Type B pancreatic cell (in vitro differentiated cells): ENCODE measurements at regions not wholly inside any gene's neighbourhood (a gene's known extent, or its start where the extent isn't known, plus 50 kb on each side); places are given as distances from the start of the nearest gene placed in this dataset.

Source experiments
- DNase-seq: peaks from one replicate; pipeline ENCODE4 v3.0.0; 2021; ENCODE audit warnings: mixed read lengths; ENCODE audit not compliant: unreplicated experiment; ENCODE audit errors: extremely low spot score
- H3K27ac Mint-ChIP-seq: 2 replicates; pipeline ENCODE4 v1.8.0; 2021; ENCODE audit warnings: mild to moderate bottlenecking, mixed read lengths
- H3K27me3 Mint-ChIP-seq: 2 replicates; pipeline ENCODE4 v1.8.0; 2021; ENCODE audit warnings: mixed read lengths
- H3K36me3 Mint-ChIP-seq: 2 replicates; pipeline ENCODE4 v1.8.0; 2021; ENCODE audit warnings: mixed read lengths
- H3K4me1 Mint-ChIP-seq: one replicate; pipeline ENCODE4 v1.8.0; 2021; ENCODE audit warnings: mixed read lengths; ENCODE audit not compliant: unreplicated experiment
- H3K4me3 Mint-ChIP-seq: 2 replicates; pipeline ENCODE4 v1.8.0; 2021; ENCODE audit warnings: mild to moderate bottlenecking, mixed read lengths
- H3K9me3 Mint-ChIP-seq: 2 replicates; pipeline ENCODE4 v1.8.0; 2021; ENCODE audit warnings: mixed read lengths
- TF ChIP-seq, protein P1 (sequence below): fragments of 200-600 bp; sonication (generic); conservative IDR thresholded peaks from 2 replicates; pipeline ENCODE4 v1.5.0; 2021; ENCODE audit warnings: antibody characterized with exemption, mild to moderate bottlenecking

DNA sequence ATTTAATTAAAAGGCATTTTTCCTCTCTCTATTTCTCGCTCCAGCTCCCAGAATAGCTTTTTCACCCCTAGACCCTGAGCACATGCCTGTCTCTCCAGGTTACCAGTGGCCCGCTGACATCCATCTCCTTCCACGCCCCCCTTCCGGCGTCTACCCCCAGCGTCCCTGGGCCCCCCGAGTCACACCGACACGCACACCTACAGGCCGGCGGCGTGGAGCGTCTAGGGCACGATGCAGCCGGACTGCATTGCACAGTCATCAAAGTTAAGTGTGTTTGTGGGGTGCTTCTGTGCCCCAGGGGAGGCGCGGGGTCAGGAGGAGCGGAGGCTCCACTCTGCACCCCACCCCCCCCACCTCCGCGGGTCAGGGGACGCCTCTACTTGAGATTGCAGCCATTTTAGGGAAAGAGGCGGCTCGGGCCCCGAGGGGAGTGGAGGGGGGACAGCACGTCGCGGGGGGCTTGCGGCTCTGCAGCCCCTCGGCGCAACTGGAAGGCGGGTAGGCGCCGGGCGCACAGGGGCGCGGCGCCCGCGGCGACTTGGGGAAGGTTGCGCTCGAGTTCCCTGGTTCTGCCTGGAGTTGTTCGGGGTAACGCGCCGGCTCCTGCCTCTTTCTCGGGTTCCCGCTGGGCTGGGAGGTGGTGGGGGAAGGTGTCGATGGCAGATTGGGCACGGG is 112.7 kb downstream of the DHX15 start:
- peaks cover 58% of the 10 kb centered on the region for H3K27me3 Mint-ChIP-seq
- no peak for DNase-seq
- no peaks in the 10 kb centered on the region for H3K36me3 Mint-ChIP-seq
- peak overlapping the region; percentile 98 for H3K4me3 Mint-ChIP-seq
- H3K27ac Mint-ChIP-seq = peak overlapping the region; percentile 93
- H3K4me1 Mint-ChIP-seq = peaks cover 30% of the 10 kb centered on the region
- TF ChIP-seq, protein P1, sequence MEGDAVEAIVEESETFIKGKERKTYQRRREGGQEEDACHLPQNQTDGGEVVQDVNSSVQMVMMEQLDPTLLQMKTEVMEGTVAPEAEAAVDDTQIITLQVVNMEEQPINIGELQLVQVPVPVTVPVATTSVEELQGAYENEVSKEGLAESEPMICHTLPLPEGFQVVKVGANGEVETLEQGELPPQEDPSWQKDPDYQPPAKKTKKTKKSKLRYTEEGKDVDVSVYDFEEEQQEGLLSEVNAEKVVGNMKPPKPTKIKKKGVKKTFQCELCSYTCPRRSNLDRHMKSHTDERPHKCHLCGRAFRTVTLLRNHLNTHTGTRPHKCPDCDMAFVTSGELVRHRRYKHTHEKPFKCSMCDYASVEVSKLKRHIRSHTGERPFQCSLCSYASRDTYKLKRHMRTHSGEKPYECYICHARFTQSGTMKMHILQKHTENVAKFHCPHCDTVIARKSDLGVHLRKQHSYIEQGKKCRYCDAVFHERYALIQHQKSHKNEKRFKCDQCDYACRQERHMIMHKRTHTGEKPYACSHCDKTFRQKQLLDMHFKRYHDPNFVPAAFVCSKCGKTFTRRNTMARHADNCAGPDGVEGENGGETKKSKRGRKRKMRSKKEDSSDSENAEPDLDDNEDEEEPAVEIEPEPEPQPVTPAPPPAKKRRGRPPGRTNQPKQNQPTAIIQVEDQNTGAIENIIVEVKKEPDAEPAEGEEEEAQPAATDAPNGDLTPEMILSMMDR = no peak
- no peaks in the 10 kb centered on the region for H3K9me3 Mint-ChIP-seq

DNA sequence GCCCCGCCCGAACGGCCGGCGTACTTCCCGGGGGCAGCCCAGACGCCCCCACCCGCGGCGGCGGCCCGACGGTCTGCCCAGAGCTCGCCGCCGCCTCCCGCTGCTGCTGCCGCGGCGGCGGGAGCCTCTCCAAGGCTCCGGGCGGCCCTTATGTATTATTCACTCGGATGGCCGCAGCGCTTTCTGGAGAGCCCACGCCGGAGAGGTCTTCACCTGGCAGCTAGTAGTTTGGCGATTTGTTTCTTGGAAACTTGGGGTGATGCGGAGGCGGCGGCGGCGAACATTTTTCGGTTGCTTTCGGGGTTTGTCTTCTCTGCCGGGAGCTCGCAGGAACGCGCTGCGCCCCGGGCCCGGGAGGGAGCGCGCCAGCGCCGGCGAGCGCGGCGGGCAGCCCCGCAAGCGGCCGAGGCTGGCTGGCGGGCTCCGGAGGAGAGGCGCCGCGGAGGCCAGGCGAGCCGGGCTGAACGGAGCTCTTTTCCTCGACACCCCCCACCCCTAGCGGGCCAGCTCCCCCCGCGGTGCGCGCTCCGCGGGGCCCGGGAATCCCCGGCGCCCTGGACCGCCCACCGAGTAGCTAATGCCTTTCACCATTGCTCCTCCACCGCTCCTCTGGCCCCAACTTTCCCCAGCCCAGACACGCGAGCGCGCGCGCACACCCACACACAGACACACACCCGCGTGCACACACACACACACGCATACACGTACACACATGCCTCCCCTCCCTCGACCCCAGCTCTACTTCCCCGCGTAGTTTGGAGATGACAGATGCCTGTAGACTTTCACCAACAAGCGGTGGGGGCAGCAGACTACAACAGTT is 113.5 kb downstream of the DHX15 start:
- TF ChIP-seq, protein P1 = no peak
- Mint-ChIP-seq H3K27ac (peak overlapping the region; percentile 93), H3K36me3 (no peaks in the 10 kb centered on the region), H3K9me3 (no peaks in the 10 kb centered on the region), H3K4me3 (peak overlapping the region; percentile 98), H3K4me1 (peaks cover 30% of the 10 kb centered on the region), H3K27me3 (peaks cover 57% of the 10 kb centered on the region)
- peak; percentile 71 for DNase-seq

DNA sequence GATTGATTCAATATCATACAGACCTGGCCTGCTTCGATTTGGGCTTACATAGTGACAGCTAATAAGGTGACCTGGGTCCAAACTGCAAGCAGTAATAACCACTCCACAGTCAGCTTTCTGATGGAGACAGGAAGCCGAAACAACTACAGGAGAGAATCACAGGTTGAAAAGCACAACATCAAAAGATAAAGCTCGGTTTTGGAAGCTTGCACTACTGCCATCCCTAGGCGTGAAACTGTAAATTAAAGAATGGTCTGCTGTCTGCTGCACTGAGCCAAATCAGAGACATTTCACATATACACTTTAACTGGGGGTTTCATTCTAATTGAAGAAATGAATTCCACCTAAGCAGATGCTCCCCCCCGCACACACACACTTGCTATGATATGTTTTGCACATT is 116.3 kb downstream of the DHX15 start:
- H3K27ac Mint-ChIP-seq = no peak overlapping the region
- DNase-seq = no peak
- peaks cover 30% of the 10 kb centered on the region for H3K4me1 Mint-ChIP-seq
- no peak overlapping the region for H3K4me3 Mint-ChIP-seq
- peaks cover 4% of the 10 kb centered on the region for H3K9me3 Mint-ChIP-seq
- TF ChIP-seq, protein P1 = no peak
- peaks cover 62% of the 10 kb centered on the region for H3K27me3 Mint-ChIP-seq
- H3K36me3 Mint-ChIP-seq = no peaks in the 10 kb centered on the region

DNA sequence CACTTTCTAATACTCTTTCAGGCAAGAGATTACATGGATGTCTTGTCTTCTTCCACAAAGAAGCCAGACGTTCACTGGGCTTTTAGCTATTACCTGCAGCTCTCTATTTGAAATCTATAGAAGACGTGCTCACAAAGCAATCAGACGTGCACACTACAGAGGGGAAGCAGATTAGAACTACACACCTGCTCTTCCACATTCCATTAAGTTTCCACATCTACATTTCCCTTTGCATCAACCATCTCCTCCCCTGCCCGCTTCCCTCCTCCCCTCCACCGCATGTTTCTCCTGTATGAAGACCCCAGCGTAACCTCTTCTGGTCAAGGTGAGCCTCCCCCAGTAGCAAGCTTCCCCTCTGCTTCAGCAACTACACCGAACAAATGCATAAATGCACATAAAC is 119.8 kb downstream of the DHX15 start:
- Mint-ChIP-seq H3K36me3 (no peaks in the 10 kb centered on the region), H3K27ac (peak overlapping the region; percentile 56), H3K27me3 (peaks cover 49% of the 10 kb centered on the region), H3K9me3 (peaks cover 4% of the 10 kb centered on the region), H3K4me1 (peaks cover 16% of the 10 kb centered on the region), H3K4me3 (peak overlapping the region; percentile 48)
- TF ChIP-seq, protein P1 = no peak
- DNase-seq = no peak

DNA sequence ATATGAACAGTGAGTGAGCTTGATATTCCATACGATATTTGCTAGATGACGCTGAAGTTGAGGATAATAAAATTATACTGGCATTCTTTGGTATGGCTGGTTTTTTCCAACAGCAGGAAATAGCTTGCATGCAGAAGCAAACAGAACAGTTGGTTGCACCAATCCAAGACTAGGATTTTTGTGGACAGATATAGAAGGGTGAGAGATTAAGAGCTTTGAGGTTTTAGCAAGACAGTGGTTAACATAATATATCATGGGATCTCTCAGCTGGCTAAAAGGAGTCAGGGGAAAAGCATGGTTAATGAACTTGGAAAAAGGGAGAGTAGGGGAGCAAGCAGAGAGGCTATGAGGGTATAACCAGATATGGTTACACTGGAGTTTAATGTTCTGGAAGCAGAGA is 127.9 kb downstream of the DHX15 start:
- H3K27ac Mint-ChIP-seq = no peak overlapping the region
- peaks cover 10% of the 10 kb centered on the region for H3K27me3 Mint-ChIP-seq
- no peaks in the 10 kb centered on the region for H3K36me3 Mint-ChIP-seq
- no peaks in the 10 kb centered on the region for H3K4me1 Mint-ChIP-seq
- no peak for DNase-seq
- H3K9me3 Mint-ChIP-seq = no peaks in the 10 kb centered on the region
- H3K4me3 Mint-ChIP-seq = no peak overlapping the region
- TF ChIP-seq, protein P1 = no peak
